Lung (tissue), 11 donors: ENCODE measurements at regions not wholly inside any gene's neighbourhood (a gene's known extent, or its start where the extent isn't known, plus 50 kb on each side); places are given as distances from the start of the nearest gene placed in this dataset.

Experiments
- ATAC-seq: fragments of 200-7000 bp; cut with Tn5 transposase; one replicate; pipeline ENCODE4 v1.9.1; 2020; ENCODE audit warnings: moderate number of reproducible peaks; ENCODE audit not compliant: insufficient read depth, low FRiP score
- DNase-seq, 3 donors: peaks; one replicate each; pipeline ENCODE4 v3.0.0-alpha.2; 2013 to 2017
- H3K27ac ChIP-seq, 2 donors: one replicate each; pipeline ENCODE4 v1.5.1; 2013; ENCODE audit warnings: mild to moderate bottlenecking in 2 of 2, moderate library complexity in 2 of 2, control low read depth in 1 of 2, inconsistent platforms in 1 of 2, low read depth in 1 of 2, low read length in 1 of 2
- H3K27me3 ChIP-seq, 3 donors: one replicate each; pipeline ENCODE4 v1.5.1; 2013; ENCODE audit warnings: low read length in 2 of 3; ENCODE audit not compliant: control insufficient read depth in 3 of 3, insufficient read depth in 3 of 3
- H3K36me3 ChIP-seq, 4 donors: one replicate each; pipeline ENCODE4 v1.5.1; 2013; ENCODE audit warnings: low read length in 4 of 4, mild to moderate bottlenecking in 1 of 4, moderate library complexity in 1 of 4; ENCODE audit not compliant: control insufficient read depth in 4 of 4, insufficient read depth in 4 of 4
- H3K4me1 ChIP-seq, 5 donors: one replicate each; pipeline ENCODE4 v1.5.1; 2013; ENCODE audit warnings: low read length in 5 of 5, mild to moderate bottlenecking in 2 of 5, moderate library complexity in 1 of 5; ENCODE audit not compliant: control insufficient read depth in 5 of 5, insufficient read depth in 5 of 5
- H3K4me3 ChIP-seq: one replicate; pipeline ENCODE4 v1.5.1; 2013; ENCODE audit warnings: mild to moderate bottlenecking, control low read depth, moderate library complexity
- H3K9ac ChIP-seq, 2 donors: one replicate each; pipeline ENCODE4 v1.5.1; 2013; ENCODE audit warnings: low read length in 2 of 2, control low read depth in 1 of 2; ENCODE audit not compliant: insufficient read depth in 1 of 2
- H3K9me3 ChIP-seq, 4 donors: one replicate each; pipeline ENCODE4 v1.5.1; 2013; ENCODE audit warnings: low read length in 3 of 4, mild to moderate bottlenecking in 1 of 4, moderate library complexity in 1 of 4; ENCODE audit not compliant: control insufficient read depth in 4 of 4, insufficient read depth in 3 of 4
- CTCF ChIP-seq: IDR thresholded peaks from 2 replicates; pipeline ENCODE4 v1.5.1; 2012; ENCODE audit warnings: mild to moderate bottlenecking; ENCODE audit errors: control extremely low read depth, extremely low read depth
- WGBS, 2 donors: extraction: QIAGEN DNeasy Blood & Tissue Kit; methylation state at CpG; one replicate each; pipeline ENCODE4 v1.1.7; 2013; 5-methylcytosine and 5-hydroxymethylcytosine counted together
- donor health status: control.
- donor health status: control.
- donor health status: Bipolar disorder and iron deficiency.
- donor health status: healthy.
- donor health status: DM: yes; HTN: yes; CAD: no.

GRCh38 chr5:6274846-6275543 lies 103.4 kb downstream of the MED10 start:
- Histone ChIP-seq H3K36me3 (no peaks in the 10 kb centered on the region), H3K4me3 (no peak overlapping the region), H3K27ac (no peak overlapping the region), H3K4me1 (no peaks in the 10 kb centered on the region), H3K9ac (no peak overlapping the region), H3K9me3 (peaks cover 0 to 5% (median 0%) of the 10 kb centered on the region in 4 donors), H3K27me3 (no peaks in the 10 kb centered on the region)
- no peak for ATAC-seq
- WGBS, 2 donors = 72 to 77% methylated on average over 2 of the region's 2 CpGs
- no peak for DNase-seq
- TF ChIP-seq CTCF = no peak

GRCh38 chr5:6273749-6274148 lies 104.6 kb downstream of the MED10 start:
- ATAC-seq (no peak), DNase-seq (no peak)
- H3K9ac ChIP-seq = no peak overlapping the region
- no peaks in the 10 kb centered on the region for H3K27me3 ChIP-seq
- H3K9me3 ChIP-seq = peaks cover 0 to 5% (median 0%) of the 10 kb centered on the region in 4 donors
- H3K27ac ChIP-seq = no peak overlapping the region
- WGBS, 2 donors = 74 to 93% methylated on average over 4 of the region's 4 CpGs
- no peak for TF ChIP-seq CTCF
- H3K4me1 ChIP-seq = no peaks in the 10 kb centered on the region
- H3K36me3 ChIP-seq = no peaks in the 10 kb centered on the region
- no peak overlapping the region for H3K4me3 ChIP-seq

GRCh38 chr5:6273090-6273735 lies 105.1 kb downstream of the MED10 start:
- Histone ChIP-seq H3K4me3 (no peak overlapping the region), H3K4me1 (no peaks in the 10 kb centered on the region), H3K9me3 (peaks cover 0 to 5% (median 0%) of the 10 kb centered on the region in 4 donors), H3K9ac (no peak overlapping the region), H3K27me3 (no peaks in the 10 kb centered on the region), H3K36me3 (no peaks in the 10 kb centered on the region), H3K27ac (no peak overlapping the region)
- DNase-seq (no peak), ATAC-seq (no peak)
- TF ChIP-seq CTCF = no peak
- WGBS, 2 donors = 85 to 89% methylated on average over 10 of the region's 10 CpGs
